NCI-H748 (cell line): ENCODE measurements at regions not wholly inside any gene's neighbourhood (a gene's known extent, or its start where the extent isn't known, plus 50 kb on each side); places are given as distances from the start of the nearest gene placed in this dataset.
"Not testable (repeated sequence)": the region's sequence is repeated elsewhere in the genome, so short reads cannot be mapped to it uniquely, and the experiment has no call there.

ENCODE experiments used
- DNase-seq: peaks from one replicate; lab custom pipeline; 2025; ENCODE audit not compliant: unreplicated experiment; lab: John Stamatoyannopoulos, UW

- peak; percentile 98 for DNase-seq
Observed at GRCh38 chr20:12180107-12180661, 262.5 kb downstream of the BTBD3 start.

GRCh38 chr20:12198281-12198680, 280.6 kb downstream of the BTBD3 start:
- no peak for DNase-seq

DNA sequence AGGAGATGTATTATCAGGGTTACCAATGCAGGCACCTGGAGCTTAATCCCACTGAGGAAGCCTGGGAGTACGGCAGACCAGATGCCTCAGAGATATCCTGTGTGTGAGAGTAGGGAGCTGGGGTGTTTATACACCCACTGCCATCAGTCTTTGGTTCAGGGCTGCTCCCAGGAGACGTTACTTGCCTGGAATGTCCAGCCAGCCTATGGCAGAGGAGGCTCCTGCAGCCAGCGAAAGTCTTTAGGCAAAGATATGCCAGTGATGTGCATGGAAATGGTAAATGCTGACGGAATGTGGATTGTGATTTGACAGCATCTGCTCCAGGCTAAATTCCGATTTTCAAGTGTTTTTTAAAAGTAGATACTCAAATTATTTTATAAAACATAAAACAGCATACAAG, 282.0 kb downstream of the BTBD3 start:
- no peak for DNase-seq

- DNase-seq, result no peak
Observed at GRCh38 chr20:12201289-12201991, 283.7 kb downstream of the BTBD3 start.

GRCh38 chr20:12203399-12203798, 285.7 kb downstream of the BTBD3 start:
- no peak for DNase-seq

GRCh38 chr20:12203981-12204380, 286.3 kb downstream of the BTBD3 start:
- no peak for DNase-seq

DNA sequence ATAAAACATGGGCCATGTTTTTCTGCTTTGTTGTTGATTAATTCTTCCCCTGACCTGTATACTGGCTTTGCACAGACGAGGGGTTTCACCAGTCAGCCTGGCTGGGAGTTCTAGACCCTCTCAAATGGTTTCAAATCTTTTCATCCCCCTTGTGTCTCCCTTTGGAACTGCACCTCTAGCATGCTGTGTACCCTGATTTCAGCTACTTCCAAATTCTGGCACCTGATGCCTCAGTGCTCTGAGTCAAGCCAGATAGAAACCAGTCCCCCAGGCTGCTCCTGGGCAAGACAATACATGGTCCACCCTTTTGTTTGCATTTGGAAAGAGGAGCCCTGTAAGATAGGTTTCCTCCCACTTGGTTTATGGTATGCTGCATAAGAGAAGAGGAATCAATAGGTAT, 290.2 kb downstream of the BTBD3 start:
- peak; percentile 73 for DNase-seq

DNA sequence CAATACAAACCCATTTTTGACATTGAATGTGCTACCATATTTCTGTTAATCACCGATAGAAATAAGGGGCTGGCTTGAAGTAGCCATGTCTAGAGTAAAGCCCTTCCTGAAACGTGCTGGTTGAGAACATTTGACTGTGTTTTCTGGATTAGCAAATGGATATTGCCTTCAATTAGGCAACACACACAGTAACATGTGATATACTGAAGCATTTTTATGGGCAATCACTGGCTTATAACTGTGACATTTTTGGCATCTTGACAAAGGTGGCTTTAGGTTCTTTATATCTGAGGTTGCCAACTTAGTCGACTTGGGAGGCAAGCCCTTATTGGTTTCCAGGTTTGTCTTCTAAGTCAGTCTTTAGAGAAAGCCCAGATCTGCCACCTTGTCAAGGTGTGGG, 292.9 kb downstream of the BTBD3 start:
- DNase-seq, result no peak

DNA sequence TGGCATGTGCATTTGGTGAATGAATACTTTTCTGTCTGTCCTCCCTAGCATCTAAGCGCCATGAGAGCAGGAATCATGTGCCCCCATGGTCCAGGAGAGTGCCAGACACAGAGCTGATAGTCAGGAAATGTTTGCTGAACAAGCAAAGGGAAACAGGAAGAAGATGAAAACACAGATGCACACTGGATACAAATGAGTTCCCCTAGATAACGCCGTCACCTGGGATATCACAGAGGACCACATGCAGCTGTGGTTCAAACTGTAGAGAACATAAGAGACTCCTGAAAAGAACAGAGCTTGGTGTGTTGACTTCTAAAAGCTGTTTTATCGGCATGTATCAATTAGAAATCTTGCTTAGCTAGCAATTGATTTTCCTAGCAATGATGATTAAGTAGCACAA, 293.7 kb downstream of the BTBD3 start:
- DNase-seq, result peak; percentile 28

DNA sequence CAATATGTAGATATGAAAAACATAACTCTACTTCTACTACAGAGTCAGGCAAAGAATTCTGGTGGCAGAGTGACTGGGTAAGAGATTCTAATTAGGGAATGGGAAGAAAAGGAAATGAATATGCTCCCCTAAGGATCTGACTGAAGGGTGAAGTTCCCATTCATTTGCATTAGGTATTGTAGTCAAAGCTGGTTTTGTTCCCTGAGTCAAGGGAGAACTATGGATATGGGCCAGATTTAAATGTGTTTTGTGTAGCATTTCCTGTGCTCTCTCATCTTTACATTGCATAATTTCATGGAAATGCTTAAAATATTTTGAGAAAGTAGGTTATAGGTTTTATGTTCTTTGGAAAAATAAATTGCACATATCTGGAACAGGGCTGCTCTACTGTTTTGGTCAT, 299.7 kb downstream of the BTBD3 start:
- no peak for DNase-seq

DNA sequence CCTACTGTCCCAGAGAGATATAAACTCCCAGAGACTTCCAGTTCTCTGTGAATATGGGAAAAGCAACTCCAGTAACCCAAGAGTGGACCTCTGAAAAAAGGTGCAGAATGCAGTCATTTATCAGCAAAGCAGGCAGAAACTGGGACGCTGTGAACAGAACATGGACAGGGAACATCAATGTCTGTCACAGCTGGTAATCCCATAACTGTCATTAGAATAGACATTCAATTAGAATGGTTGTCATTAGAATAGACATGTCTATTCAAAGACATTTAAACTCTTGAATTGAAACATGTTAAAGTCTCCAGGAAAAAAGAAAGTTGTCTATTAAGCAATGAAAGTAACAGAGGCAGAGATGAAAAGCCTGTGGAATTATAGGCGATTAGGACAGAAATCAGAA, 302.1 kb downstream of the BTBD3 start:
- no peak for DNase-seq

GRCh38 chr20:12223057-12223456, 305.4 kb downstream of the BTBD3 start:
- no peak for DNase-seq

DNA sequence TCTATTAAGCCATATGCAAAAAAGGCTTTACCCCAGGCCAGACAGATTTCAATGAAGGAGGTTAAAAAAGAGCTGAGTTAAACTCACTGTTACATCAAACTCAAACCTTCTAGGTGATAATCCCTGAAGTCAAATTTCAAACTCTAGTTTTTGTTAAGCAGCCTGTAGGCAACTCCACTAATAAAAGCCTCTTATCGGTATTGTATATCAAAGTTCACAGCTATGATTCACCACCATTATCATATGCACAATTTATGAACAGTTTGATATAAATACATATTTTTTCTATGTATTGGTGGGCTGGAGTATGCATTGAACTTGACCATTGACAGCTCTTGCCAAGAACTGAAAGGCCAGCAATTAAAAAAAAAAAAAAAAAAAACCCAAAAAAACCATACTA, 308.2 kb downstream of the BTBD3 start:
- DNase-seq, result no peak

DNA sequence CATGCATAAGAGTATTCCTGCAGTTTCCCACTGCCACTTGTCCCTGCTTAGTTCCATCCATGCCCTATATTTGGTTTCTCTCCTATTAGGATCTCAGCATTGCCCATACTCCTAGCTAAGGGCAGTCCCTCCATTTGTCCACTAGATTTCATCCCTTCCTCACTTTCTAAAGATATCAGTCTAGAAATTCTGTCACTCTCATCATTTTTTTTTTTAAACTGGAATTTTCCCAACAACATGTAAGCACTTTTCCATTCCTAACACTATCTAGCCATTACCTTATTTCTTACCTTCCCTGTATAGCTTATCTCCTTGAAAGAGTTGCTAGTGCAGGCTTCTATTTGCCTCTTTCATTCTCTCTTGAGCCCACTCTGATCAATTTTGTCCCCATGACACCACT, 312.2 kb downstream of the BTBD3 start:
- DNase-seq, result no peak

GRCh38 chr20:12237772-12238171, 320.1 kb downstream of the BTBD3 start:
- DNase-seq, result no peak

DNA sequence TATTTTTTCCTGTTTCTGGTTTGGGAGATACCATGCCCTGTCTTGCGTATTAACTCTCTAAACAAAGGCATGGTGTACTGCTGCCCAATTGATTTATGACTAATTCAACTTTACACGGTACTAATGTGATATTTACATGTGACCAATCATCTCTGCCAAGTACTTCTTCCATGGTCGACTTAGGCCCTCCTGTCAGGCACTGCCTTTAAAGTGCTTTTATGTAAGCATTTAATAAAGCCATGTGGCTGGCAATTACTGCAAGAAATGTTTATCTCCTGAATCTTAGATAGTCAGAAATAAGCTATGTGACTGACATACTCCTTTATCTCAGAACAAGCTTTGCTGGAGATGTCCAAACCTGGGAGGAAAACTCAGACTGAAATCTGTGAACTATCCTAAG, 323.4 kb downstream of the BTBD3 start:
- DNase-seq, result peak; percentile 48

GRCh38 chr20:12243327-12243726, 325.6 kb downstream of the BTBD3 start:
- DNase-seq, result no peak

DNA sequence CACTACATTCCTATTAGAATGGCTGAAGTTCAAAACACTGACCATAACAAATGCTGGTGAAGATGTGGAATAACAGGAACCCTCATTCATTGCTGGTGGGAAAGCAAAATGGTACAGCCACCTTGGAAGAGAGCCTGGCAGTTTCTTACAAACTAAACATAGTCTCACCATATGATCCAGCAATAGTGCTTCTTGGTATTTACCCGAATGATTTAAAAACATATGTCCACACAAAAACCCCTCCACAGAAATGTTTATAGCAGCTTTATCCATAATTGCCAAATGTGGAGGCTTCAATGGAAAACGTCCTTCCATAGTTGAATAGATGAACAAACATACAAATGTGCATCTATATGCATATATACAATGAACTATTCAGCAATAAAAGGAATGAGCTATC, 330.8 kb downstream of the BTBD3 start:
- DNase-seq, result no peak

DNA sequence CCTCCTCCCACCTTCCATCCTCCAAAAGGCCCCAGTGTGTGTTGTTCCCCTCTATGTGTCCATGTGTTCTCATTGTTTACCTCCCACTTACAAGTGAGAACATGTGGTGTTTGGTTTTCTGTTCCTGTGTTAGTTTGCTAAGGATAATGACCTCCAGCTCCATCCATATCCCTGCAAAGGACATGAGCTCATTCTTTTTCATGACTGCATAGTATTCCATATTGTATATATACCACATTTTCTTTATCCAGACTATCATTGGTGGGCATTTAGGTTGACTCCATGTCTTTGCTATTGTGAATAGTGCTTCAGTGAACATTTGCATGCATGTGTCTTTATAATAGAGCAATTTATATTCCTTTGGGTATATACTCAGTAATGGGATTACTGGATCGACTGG, 333.0 kb downstream of the BTBD3 start:
- not testable (repeated sequence) for DNase-seq

GRCh38 chr20:12252793-12253192, 335.1 kb downstream of the BTBD3 start:
- no peak for DNase-seq

DNA sequence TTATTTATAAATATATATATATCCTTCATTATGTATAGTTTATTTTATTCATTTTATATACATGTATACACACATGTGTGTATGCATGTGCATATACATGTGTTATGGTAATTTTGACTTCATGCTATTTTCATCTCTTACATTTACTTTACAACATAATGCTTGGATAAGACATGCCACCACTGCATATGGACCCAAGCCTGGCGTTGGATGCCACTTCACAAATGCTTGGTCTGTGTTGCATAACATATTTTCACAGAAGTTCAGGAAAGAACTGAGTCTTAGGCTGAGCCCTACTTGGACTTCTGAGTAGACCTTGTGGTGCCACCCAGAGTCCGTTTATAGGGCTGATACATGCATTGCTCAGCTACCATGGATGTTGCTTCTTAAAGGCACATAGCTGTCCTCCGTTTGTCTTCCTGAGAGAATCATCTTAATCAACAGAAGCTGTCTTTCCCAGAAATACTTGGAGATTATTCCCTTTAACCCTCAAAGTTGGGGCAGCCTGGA, 337.8 kb downstream of the BTBD3 start:
- DNase-seq, result no peak

DNA sequence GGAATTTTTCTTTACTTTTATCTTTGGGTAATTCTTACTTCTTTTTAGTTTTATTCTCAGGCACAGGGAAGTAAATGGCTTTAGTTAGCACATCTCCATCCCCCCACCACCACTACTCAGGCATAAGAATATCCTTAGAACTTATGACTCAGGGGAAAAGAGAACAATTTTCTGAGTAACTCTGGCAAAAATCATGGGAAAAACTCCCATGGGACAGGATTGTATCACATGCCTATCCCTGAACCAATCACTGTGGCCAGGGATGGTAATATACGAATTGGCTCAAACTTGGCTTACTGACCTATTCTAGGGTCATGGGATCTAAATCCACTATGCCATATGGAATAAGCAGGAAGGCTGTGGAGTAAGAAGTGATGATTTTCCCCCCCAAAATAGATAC, 339.1 kb downstream of the BTBD3 start:
- DNase-seq, result no peak

DNA sequence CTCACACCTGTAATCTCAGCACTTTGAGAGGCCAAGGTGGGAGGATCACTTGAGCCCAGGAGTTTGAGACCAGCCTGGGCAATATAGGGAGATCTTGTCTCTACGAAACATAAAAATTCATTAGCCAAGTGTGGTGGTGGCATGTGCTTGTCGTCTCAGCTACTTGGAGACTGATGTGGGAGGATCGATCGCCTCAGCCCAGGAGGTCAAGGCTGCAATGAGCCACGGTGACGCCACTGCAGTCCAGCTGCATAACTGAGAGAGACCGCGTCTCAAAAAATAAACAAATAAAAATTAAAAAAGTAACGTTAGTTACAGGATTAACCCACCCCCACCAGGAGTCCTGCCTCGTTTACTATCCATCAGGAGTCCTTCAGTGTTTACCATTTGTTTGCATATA, 345.1 kb downstream of the BTBD3 start:
- DNase-seq, result peak; percentile 36
